Mesenchymal stem cell (in vitro differentiated cells and primary cell): ENCODE measurements at regions not wholly inside any gene's neighbourhood (a gene's known extent, or its start where the extent isn't known, plus 50 kb on each side); places are given as distances from the start of the nearest gene placed in this dataset.

Source experiments
- DNase-seq: peaks from one replicate; pipeline ENCODE4 v3.0.0-alpha.2; 2013
- H2AFZ ChIP-seq: one replicate; pipeline ENCODE4 v1.6.1; 2013; ENCODE audit warnings: low read depth, mild to moderate bottlenecking, control low read depth, inconsistent platforms, low read length, moderate library complexity
- H2AK5ac ChIP-seq: 2 replicates; pipeline ENCODE4 v1.6.1; 2013; ENCODE audit warnings: low read length, moderate library complexity, mild to moderate bottlenecking, inconsistent platforms; ENCODE audit not compliant: severe bottlenecking
- H2BK120ac ChIP-seq: one replicate; pipeline ENCODE4 v1.6.1; 2013; ENCODE audit warnings: low read depth, mild to moderate bottlenecking, inconsistent platforms, low read length, moderate library complexity
- H2BK12ac ChIP-seq, 2 experiments: one replicate each; pipeline ENCODE4 v1.6.1; 2013; ENCODE audit warnings: inconsistent platforms in 2 of 2, low read length in 2 of 2, mild to moderate bottlenecking in 2 of 2, moderate library complexity in 2 of 2, control low read depth in 1 of 2
- H2BK15ac ChIP-seq: one replicate; pipeline ENCODE4 v1.6.1; 2013; ENCODE audit warnings: mild to moderate bottlenecking, low read depth, inconsistent platforms; ENCODE audit not compliant: poor library complexity, severe bottlenecking
- H2BK5ac ChIP-seq: 2 replicates; pipeline ENCODE4 v1.6.1; 2013; ENCODE audit warnings: low read depth, mild to moderate bottlenecking, low read length, control low read depth, inconsistent platforms; ENCODE audit not compliant: poor library complexity, severe bottlenecking
- H3K14ac ChIP-seq, 2 experiments: one replicate each; pipeline ENCODE4 v1.6.1; 2013; ENCODE audit warnings: inconsistent platforms in 2 of 2, low read length in 2 of 2, control low read depth in 1 of 2, mild to moderate bottlenecking in 1 of 2, moderate library complexity in 1 of 2
- H3K18ac ChIP-seq, 2 experiments: one replicate each; pipeline ENCODE4 v1.6.1; 2013; ENCODE audit warnings: inconsistent platforms in 2 of 2, low read length in 2 of 2, control low read depth in 1 of 2, low read depth in 1 of 2, mild to moderate bottlenecking in 1 of 2
- H3K23ac ChIP-seq, 2 experiments: one replicate each; pipeline ENCODE4 v1.6.1; 2013; ENCODE audit warnings: inconsistent platforms in 2 of 2, low read length in 2 of 2, mild to moderate bottlenecking in 2 of 2, moderate library complexity in 2 of 2, control low read depth in 1 of 2
- H3K27ac ChIP-seq: 2 replicates; pipeline ENCODE4 v1.5.1; 2013; ENCODE audit warnings: mild to moderate bottlenecking, moderate library complexity, low read length, control low read depth, inconsistent platforms; ENCODE audit not compliant: poor library complexity, severe bottlenecking
- H3K27me3 ChIP-seq, 2 experiments: 2 replicates each; pipeline versions ENCODE4 v1.6.1 to v1.7.0; 2013; ENCODE audit warnings: low read length in 2 of 2, mild to moderate bottlenecking in 2 of 2, moderate library complexity in 2 of 2, control low read depth in 1 of 2, inconsistent platforms in 1 of 2; ENCODE audit not compliant: control insufficient read depth in 1 of 2, insufficient read depth in 1 of 2
- H3K36me3 ChIP-seq, 2 experiments: 2 replicates each; pipeline versions ENCODE4 v1.6.1 to v1.7.0; 2013; ENCODE audit warnings: low read length in 2 of 2, control low read depth in 1 of 2, inconsistent platforms in 1 of 2, low read depth in 1 of 2, mild to moderate bottlenecking in 1 of 2; ENCODE audit not compliant: insufficient read depth in 2 of 2, control insufficient read depth in 1 of 2
- H3K4ac ChIP-seq, 2 experiments: one replicate each; pipeline ENCODE4 v1.6.1; 2013; ENCODE audit warnings: inconsistent platforms in 2 of 2, low read length in 2 of 2, mild to moderate bottlenecking in 2 of 2, moderate library complexity in 2 of 2, control low read depth in 1 of 2, low read depth in 1 of 2
- H3K4me1 ChIP-seq: 2 replicates; pipeline ENCODE4 v1.6.1; 2013; ENCODE audit warnings: low read depth, low read length, control low read depth; ENCODE audit not compliant: control insufficient read depth, insufficient read depth
- H3K4me2 ChIP-seq: 2 replicates; pipeline ENCODE4 v1.6.1; 2013; ENCODE audit warnings: low read length, mild to moderate bottlenecking, inconsistent platforms; ENCODE audit not compliant: poor library complexity, severe bottlenecking
- H3K4me3 ChIP-seq, 2 experiments: 2 replicates each; pipeline versions ENCODE4 v1.5.1 to v1.7.0; 2013; ENCODE audit warnings: low read length in 2 of 2, mild to moderate bottlenecking in 2 of 2, control low read depth in 1 of 2, low read depth in 1 of 2; ENCODE audit not compliant: insufficient read depth in 1 of 2
- H3K79me1 ChIP-seq: replicated peaks from 2 replicates; pipeline ENCODE4 v1.6.1; 2013; ENCODE audit warnings: mild to moderate bottlenecking, control low read depth, low read length, inconsistent platforms; ENCODE audit not compliant: poor library complexity, severe bottlenecking
- H3K9ac ChIP-seq: 2 replicates; pipeline ENCODE4 v1.7.0; 2013; ENCODE audit warnings: mild to moderate bottlenecking, low read length, moderate library complexity
- H3K9me3 ChIP-seq: 2 replicates; pipeline ENCODE4 v1.7.0; 2013; ENCODE audit warnings: mild to moderate bottlenecking, low read length; ENCODE audit not compliant: control insufficient read depth
- H4K8ac ChIP-seq: one replicate; pipeline ENCODE4 v1.6.1; 2013; ENCODE audit warnings: inconsistent platforms, mild to moderate bottlenecking, low read length, moderate library complexity
- H4K91ac ChIP-seq: one replicate; pipeline ENCODE4 v1.6.1; 2013; ENCODE audit warnings: mild to moderate bottlenecking, low read length, inconsistent platforms
- WGBS: methylation state at CpG from one replicate; pipeline ENCODE4 v1.1.7; 2013; ENCODE audit warnings: mixed read lengths; 5-methylcytosine and 5-hydroxymethylcytosine counted together

DNA sequence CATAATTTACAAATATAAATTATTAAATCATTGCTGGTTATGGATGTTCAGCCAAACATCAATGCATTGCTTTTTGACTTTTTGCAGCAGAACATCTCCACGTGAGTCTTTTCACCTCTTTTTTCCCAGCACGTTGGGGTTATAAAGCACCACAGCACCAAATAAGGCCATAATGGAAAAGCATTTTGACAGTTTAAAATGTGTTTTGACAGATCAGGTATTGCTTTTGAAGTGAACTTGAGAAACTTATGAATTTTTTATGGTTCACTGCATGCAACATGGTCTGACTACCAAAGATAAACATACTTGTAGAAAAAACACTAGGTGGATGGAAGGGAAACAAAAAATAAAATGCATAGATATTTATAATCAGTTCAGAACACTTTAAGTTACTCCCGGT is 622.4 kb downstream of the HTR1B start:
- Histone ChIP-seq H2BK12ac (no peak overlapping the region), H2AFZ (no peak overlapping the region), H3K36me3 (no peaks in the 10 kb centered on the region), H3K27me3 (no peaks in the 10 kb centered on the region), H2BK120ac (no peak overlapping the region), H3K14ac (no peak overlapping the region), H3K9me3 (peaks cover 7% of the 10 kb centered on the region), H4K8ac (no peak overlapping the region), H2BK15ac (no peak overlapping the region), H3K18ac (no peak overlapping the region), H3K4me2 (no peak overlapping the region), H4K91ac (no peak overlapping the region), H3K4me1 (no peaks in the 10 kb centered on the region), H3K4ac (no peak overlapping the region), H3K79me1 (no peaks in the 10 kb centered on the region), H2AK5ac (no peak overlapping the region), H3K4me3 (no peak overlapping the region), H3K23ac (no peak overlapping the region), H3K27ac (no peak overlapping the region), H2BK5ac (no peak overlapping the region), H3K9ac (no peak overlapping the region)
- WGBS, result 100% methylated on average over 1 of the region's 3 CpGs
- DNase-seq, result no peak

DNA sequence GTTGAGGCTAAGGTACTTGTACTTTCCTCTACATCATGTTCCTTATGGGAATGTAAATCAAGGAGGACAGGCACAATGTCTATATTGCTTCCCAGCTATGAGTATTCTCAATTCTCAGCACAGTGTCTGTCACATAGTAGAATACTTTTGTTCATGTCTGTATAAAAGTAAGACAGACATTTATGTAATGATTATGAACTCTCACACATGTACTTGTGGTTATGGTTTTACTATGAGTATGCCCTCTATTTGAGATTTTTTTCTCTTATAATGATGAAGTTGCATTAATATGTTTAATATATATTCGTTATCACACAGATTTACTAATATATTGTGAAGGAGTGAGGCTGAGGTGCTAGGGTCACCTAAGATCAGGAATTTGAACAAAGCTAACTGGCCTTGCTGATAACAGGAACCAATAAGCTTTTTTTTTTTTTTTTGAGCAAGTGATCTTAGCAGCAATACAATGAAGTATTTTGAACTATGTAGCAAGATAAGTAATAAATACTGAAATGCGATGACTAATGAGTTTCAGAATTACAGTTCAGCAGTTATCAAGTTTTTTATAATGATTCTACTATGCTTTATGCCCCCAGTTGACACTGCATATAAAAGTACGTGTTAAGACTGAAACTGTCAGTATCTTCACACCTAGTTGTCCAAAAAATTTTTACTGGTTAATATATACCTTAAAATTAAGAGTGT is 623.1 kb downstream of the HTR1B start:
- H4K8ac ChIP-seq, result no peak overlapping the region
- H3K23ac ChIP-seq, result no peak overlapping the region
- H3K4me3 ChIP-seq, result no peak overlapping the region
- H3K27ac ChIP-seq, result no peak overlapping the region
- H2AK5ac ChIP-seq, result no peak overlapping the region
- no peaks in the 10 kb centered on the region for H3K27me3 ChIP-seq
- no peak overlapping the region for H4K91ac ChIP-seq
- H2BK12ac ChIP-seq, result no peak overlapping the region
- no peak overlapping the region for H3K4me2 ChIP-seq
- no peak for DNase-seq
- 100% methylated on average over 1 of the region's 3 CpGs for WGBS
- no peak overlapping the region for H2BK5ac ChIP-seq
- no peaks in the 10 kb centered on the region for H3K4me1 ChIP-seq
- H2BK15ac ChIP-seq, result no peak overlapping the region
- H3K18ac ChIP-seq, result no peak overlapping the region
- H2BK120ac ChIP-seq, result no peak overlapping the region
- no peak overlapping the region for H3K14ac ChIP-seq
- no peak overlapping the region for H3K9ac ChIP-seq
- H3K4ac ChIP-seq, result no peak overlapping the region
- peaks cover 4% of the 10 kb centered on the region for H3K9me3 ChIP-seq
- no peak overlapping the region for H2AFZ ChIP-seq
- no peaks in the 10 kb centered on the region for H3K36me3 ChIP-seq
- no peaks in the 10 kb centered on the region for H3K79me1 ChIP-seq

DNA sequence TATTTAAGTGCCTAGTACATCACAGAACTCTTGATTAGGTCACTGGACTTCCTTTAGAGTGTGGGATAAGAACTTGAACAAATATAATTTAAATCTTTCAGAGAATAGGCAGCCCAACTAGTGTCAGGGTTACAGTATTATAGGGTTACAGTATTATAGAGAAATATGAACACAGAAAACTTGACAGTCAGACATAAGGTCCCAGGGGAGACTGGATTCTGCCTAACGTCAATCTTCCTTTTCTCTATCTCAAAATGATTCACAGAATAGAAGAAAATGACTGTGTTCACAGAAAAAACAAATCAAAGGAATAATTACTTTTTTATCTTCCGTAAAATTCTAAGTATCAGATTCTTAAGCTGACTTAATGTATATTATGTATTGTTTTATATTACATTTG is 623.8 kb downstream of the HTR1B start:
- Histone ChIP-seq H2BK15ac (no peak overlapping the region), H3K4me1 (no peaks in the 10 kb centered on the region), H3K27ac (no peak overlapping the region), H3K9ac (no peak overlapping the region), H3K4me3 (no peak overlapping the region), H3K23ac (no peak overlapping the region), H2BK12ac (no peak overlapping the region), H3K4ac (no peak overlapping the region), H4K91ac (no peak overlapping the region), H3K4me2 (no peak overlapping the region), H3K79me1 (no peaks in the 10 kb centered on the region), H3K14ac (no peak overlapping the region), H3K36me3 (no peaks in the 10 kb centered on the region), H2AK5ac (no peak overlapping the region), H3K18ac (no peak overlapping the region), H4K8ac (no peak overlapping the region), H3K9me3 (peaks cover 2% of the 10 kb centered on the region), H3K27me3 (no peaks in the 10 kb centered on the region), H2BK5ac (no peak overlapping the region), H2BK120ac (no peak overlapping the region), H2AFZ (no peak overlapping the region)
- no peak for DNase-seq
- WGBS, result no CpG with 5 or more reads among the region's 2 CpGs

DNA sequence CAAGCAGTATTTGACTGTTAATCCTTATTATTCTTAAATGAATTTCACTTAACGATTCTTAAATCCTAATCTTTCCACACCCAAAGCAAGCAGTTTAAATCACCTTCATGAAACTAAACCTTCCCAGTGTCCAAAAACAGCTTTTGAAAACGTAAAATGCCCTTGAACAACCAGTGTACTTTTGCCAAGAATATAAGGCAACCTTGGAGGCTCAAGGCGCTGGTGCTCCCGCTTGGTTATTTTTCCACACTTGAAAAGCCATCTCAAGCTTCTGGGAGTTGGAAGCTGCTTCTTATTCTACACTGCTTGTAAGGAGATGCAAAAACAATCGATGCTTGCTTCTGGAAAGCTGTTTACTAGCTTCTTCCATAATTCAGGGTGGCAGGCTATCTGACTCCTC is 625.7 kb downstream of the HTR1B start:
- Histone ChIP-seq H2AK5ac (no peak overlapping the region), H2BK5ac (no peak overlapping the region), H2BK120ac (no peak overlapping the region), H3K4ac (no peak overlapping the region), H3K4me3 (no peak overlapping the region), H3K23ac (no peak overlapping the region), H2AFZ (no peak overlapping the region), H3K27me3 (no peaks in the 10 kb centered on the region), H3K79me1 (no peaks in the 10 kb centered on the region), H3K14ac (no peak overlapping the region), H4K91ac (no peak overlapping the region), H3K4me2 (no peak overlapping the region), H2BK12ac (no peak overlapping the region), H3K4me1 (no peaks in the 10 kb centered on the region), H3K9me3 (no peaks in the 10 kb centered on the region), H2BK15ac (no peak overlapping the region), H3K36me3 (no peaks in the 10 kb centered on the region), H4K8ac (no peak overlapping the region), H3K27ac (no peak overlapping the region), H3K9ac (no peak overlapping the region), H3K18ac (no peak overlapping the region)
- WGBS, result 88% methylated on average over 5 of the region's 5 CpGs
- no peak for DNase-seq
